Panc1 (cell line): ENCODE measurements at regions not wholly inside any gene's neighbourhood (a gene's known extent, or its start where the extent isn't known, plus 50 kb on each side); places are given as distances from the start of the nearest gene placed in this dataset.

Source experiments
- REST ChIP-seq, 2 experiments: IDR thresholded peaks; 2 replicates each; pipeline ENCODE4 v1.6.1; 2011 to 2012; ENCODE audit warnings: low read depth in 2 of 2, control low read depth in 1 of 2, low read length in 1 of 2, mild to moderate bottlenecking in 1 of 2, moderate library complexity in 1 of 2; ENCODE audit not compliant: insufficient read depth in 1 of 2
- TCF7L2 ChIP-seq: IDR thresholded peaks from 2 replicates; pipeline ENCODE4 v1.6.1; 2011; ENCODE audit warnings: mild to moderate bottlenecking, low read depth, low read length, inconsistent platforms
- TF ChIP-seq, protein P1 (sequence below): fragments of 450-650 bp; IDR thresholded peaks from 2 replicates; pipeline ENCODE4 v1.5.1; 2017; ENCODE audit warnings: mild to moderate bottlenecking

DNA sequence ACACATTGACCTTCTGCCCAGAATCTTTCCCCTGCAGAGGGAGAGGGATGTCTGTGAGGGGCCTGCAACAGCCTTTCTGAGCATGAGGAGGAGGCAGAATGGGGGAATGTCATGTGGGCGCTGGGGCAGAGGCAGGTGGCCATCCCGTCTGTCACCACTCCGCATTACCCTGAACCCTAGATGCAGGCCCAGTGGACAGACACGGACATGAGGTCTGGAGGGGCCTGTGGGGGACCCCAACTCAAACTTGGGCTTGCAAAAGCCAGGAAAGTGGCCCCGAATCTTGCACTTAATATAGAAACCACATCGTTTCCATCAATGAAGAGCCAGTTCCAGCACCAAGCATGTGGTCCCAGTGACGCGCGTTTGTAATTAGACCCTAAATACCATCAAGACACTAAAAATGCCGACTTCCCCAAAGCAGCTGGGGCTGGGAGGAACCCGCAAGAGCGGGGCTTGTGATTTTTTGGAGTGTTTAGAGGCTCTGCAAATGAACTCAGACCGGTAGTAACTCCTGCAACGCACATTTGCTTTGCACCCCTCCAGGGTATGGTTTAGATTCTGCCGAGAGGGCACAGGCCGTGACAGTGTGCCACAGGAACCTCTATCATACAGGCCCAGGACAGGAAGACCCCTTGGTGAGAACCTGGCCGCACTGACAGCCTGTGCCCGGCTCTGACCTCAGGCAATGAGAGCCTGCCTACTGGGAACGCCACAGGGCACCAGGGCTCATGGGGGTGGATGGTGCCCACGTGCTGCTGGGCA, 109.3 kb downstream of the CTTN start:
- TF ChIP-seq, protein P1, sequence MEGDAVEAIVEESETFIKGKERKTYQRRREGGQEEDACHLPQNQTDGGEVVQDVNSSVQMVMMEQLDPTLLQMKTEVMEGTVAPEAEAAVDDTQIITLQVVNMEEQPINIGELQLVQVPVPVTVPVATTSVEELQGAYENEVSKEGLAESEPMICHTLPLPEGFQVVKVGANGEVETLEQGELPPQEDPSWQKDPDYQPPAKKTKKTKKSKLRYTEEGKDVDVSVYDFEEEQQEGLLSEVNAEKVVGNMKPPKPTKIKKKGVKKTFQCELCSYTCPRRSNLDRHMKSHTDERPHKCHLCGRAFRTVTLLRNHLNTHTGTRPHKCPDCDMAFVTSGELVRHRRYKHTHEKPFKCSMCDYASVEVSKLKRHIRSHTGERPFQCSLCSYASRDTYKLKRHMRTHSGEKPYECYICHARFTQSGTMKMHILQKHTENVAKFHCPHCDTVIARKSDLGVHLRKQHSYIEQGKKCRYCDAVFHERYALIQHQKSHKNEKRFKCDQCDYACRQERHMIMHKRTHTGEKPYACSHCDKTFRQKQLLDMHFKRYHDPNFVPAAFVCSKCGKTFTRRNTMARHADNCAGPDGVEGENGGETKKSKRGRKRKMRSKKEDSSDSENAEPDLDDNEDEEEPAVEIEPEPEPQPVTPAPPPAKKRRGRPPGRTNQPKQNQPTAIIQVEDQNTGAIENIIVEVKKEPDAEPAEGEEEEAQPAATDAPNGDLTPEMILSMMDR: no peak
- no peak for TF ChIP-seq REST (IDR thresholded peaks at IDR 0.05; ENCODE audit: insufficient read depth in 1 of 2, low read depth in 2 of 2, low read length in 1 of 2)
- no peak for TF ChIP-seq TCF7L2
